Activated T-cell treated with anti-CD3 and anti-CD28 coated beads, Interleukin-2, amount 50 U/mL, for 1 hour (primary cell): ENCODE measurements at regions not wholly inside any gene's neighbourhood (a gene's known extent, or its start where the extent isn't known, plus 50 kb on each side); places are given as distances from the start of the nearest gene placed in this dataset.
"Not testable (repeated sequence)": the region's sequence is repeated elsewhere in the genome, so short reads cannot be mapped to it uniquely, and the experiment has no call there.

Experiments
- DNase-seq: peaks from one replicate; pipeline ENCODE4 v3.0.0-alpha.2; 2020

GRCh38 chr3:24545887-24546286 is 51.2 kb upstream of the THRB start:
- no peak for DNase-seq

GRCh38 chr3:24548278-24548677 is 53.6 kb upstream of the THRB start:
- no peak for DNase-seq

GRCh38 chr3:24550588-24550987 is 55.9 kb upstream of the THRB start:
- DNase-seq, result no peak

- DNase-seq, result no peak
Observed at GRCh38 chr3:24551626-24552025, 57.0 kb upstream of the THRB start.

GRCh38 chr3:24562895-24563294 is 68.2 kb upstream of the THRB start:
- DNase-seq, result no peak

GRCh38 chr3:24565053-24565452 is 70.4 kb upstream of the THRB start:
- DNase-seq, result no peak

- no peak for DNase-seq
Observed at GRCh38 chr3:24565656-24566055, 71.0 kb upstream of the THRB start.

GRCh38 chr3:24566927-24567326 is 72.3 kb upstream of the THRB start:
- DNase-seq, result no peak

GRCh38 chr3:24572409-24572808 is 77.8 kb upstream of the THRB start:
- DNase-seq, result not testable (repeated sequence)

- DNase-seq, result no peak
Observed at GRCh38 chr3:24573576-24573975, 78.9 kb upstream of the THRB start.

- DNase-seq, result no peak
Observed at GRCh38 chr3:24578324-24578723, 83.7 kb upstream of the THRB start.

GRCh38 chr3:24578951-24579421 is 84.3 kb upstream of the THRB start:
- no peak for DNase-seq

GRCh38 chr3:24582431-24583403 is 88.1 kb upstream of the THRB start:
- DNase-seq, result no peak

- no peak for DNase-seq
Observed at GRCh38 chr3:24586920-24587319, 92.3 kb upstream of the THRB start.

- DNase-seq, result no peak
Observed at GRCh38 chr3:24588629-24589512, 94.2 kb upstream of the THRB start.

- no peak for DNase-seq
Observed at GRCh38 chr3:24589513-24589851, 94.8 kb upstream of the THRB start.

GRCh38 chr3:24589931-24590880 is 95.6 kb upstream of the THRB start:
- DNase-seq, result no peak

- DNase-seq, result no peak
Observed at GRCh38 chr3:24591191-24591590, 96.5 kb upstream of the THRB start.

- DNase-seq, result no peak
Observed at GRCh38 chr3:24591661-24592555, 97.3 kb upstream of the THRB start.

- DNase-seq, result no peak
Observed at GRCh38 chr3:24594161-24594560, 99.5 kb upstream of the THRB start.

- DNase-seq, result no peak
Observed at GRCh38 chr3:24595796-24596195, 101.1 kb upstream of the THRB start.
